ENCODE measurements at regions not wholly inside any gene's neighbourhood (a gene's known extent, or its start where the extent isn't known, plus 50 kb on each side); places are given as distances from the start of the nearest gene placed in this dataset.

DNA sequence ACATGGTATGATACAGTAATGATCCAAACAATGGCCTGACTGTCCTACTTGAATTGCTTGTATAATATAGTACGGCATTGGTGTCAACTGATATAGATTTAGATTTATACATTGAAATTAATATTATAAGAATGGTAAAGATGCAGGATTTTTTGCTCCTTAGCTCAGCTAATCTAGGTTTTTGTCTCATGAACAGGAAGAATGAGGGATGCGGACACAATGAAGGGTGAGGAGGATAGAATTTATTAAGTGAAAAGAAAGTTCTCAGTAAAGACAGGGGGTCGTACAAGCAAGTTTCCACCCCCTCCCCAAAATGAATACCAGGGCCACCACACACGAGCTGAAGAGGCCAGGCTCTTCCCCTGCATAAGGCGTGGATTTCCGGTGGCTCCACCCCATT lies 96.1 kb downstream of the KCNA5 start:
- H3K4me3 Mint-ChIP-seq = no peak overlapping the region
- TF ChIP-seq, protein P1, sequence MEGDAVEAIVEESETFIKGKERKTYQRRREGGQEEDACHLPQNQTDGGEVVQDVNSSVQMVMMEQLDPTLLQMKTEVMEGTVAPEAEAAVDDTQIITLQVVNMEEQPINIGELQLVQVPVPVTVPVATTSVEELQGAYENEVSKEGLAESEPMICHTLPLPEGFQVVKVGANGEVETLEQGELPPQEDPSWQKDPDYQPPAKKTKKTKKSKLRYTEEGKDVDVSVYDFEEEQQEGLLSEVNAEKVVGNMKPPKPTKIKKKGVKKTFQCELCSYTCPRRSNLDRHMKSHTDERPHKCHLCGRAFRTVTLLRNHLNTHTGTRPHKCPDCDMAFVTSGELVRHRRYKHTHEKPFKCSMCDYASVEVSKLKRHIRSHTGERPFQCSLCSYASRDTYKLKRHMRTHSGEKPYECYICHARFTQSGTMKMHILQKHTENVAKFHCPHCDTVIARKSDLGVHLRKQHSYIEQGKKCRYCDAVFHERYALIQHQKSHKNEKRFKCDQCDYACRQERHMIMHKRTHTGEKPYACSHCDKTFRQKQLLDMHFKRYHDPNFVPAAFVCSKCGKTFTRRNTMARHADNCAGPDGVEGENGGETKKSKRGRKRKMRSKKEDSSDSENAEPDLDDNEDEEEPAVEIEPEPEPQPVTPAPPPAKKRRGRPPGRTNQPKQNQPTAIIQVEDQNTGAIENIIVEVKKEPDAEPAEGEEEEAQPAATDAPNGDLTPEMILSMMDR (IDR thresholded peaks at IDR 0.05) = no peak
- H3K27ac Mint-ChIP-seq = no peak overlapping the region
- DNase-seq = no peak
- H3K4me1 Mint-ChIP-seq (ENCODE audit: low read depth) = peaks cover 42% of the 10 kb centered on the region
- H3K36me3 Mint-ChIP-seq (ENCODE audit: low read depth) = no peaks in the 10 kb centered on the region; the same call in 1 of the 2 replicates
- no peaks in the 10 kb centered on the region; the same call in none of the 2 replicates for H3K27me3 Mint-ChIP-seq (ENCODE audit: insufficient read depth)
- no peaks in the 10 kb centered on the region for H3K9me3 Mint-ChIP-seq

DNA sequence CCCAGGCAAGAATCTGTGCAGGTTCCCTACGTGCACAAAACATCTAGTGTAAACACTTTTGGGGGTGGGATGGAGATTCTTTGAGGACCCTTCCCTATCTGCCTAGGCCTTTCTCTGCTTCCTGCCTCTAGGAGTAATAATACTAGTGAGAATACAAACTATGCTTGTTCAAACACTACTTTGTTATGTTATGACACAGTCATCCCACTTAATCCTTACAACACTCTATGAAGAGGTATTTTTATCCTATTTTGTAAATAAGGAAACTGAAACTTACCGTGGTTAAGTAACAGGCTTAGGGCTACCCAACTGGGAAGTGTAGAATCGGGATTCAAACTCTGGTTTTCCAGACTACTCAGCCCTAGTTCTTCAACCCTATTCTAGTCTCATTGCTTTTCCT lies 96.5 kb downstream of the KCNA5 start:
- Mint-ChIP-seq H3K36me3 (ENCODE audit: low read depth) (no peaks in the 10 kb centered on the region; the same call in 1 of the 2 replicates), H3K27me3 (ENCODE audit: insufficient read depth) (no peaks in the 10 kb centered on the region; the same call in none of the 2 replicates), H3K27ac (no peak overlapping the region), H3K4me1 (ENCODE audit: low read depth) (peaks cover 37% of the 10 kb centered on the region), H3K4me3 (no peak overlapping the region), H3K9me3 (no peaks in the 10 kb centered on the region)
- no peak for DNase-seq
- TF ChIP-seq, protein P1 (IDR thresholded peaks at IDR 0.05) = no peak

- TF ChIP-seq, protein P1 (IDR thresholded peaks at IDR 0.05) = no peak
- Mint-ChIP-seq H3K4me1 (ENCODE audit: low read depth) (no peaks in the 10 kb centered on the region), H3K4me3 (no peak overlapping the region), H3K36me3 (ENCODE audit: low read depth) (no peaks in the 10 kb centered on the region), H3K27me3 (ENCODE audit: insufficient read depth) (peaks cover 19% of the 10 kb centered on the region), H3K9me3 (no peaks in the 10 kb centered on the region), H3K27ac (no peak overlapping the region)
- no peak for DNase-seq
Measured at GRCh38 chr12:5148880-5149279, 105.2 kb downstream of the KCNA5 start.

DNA sequence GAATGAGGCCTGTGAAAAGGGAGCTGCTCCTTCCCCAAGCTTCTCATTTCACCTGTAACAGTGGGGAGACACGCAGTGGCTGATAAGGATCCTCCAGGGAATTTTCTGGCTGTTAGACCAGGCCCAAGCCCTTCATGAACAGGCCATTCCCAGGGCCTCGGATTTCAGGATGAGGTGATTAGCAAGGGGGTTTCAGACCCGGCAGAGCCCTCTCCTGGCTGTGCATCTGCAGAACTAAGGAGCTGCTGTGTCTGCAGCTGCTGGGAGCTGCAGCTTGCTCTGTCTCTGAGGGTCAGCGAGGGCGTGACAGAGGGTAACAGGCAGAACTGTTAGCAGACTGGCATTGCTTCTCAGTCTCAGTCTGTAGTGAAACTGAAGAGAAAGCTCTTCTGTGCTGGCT lies 110.4 kb downstream of the KCNA5 start:
- Mint-ChIP-seq H3K4me1 (ENCODE audit: low read depth) (no peaks in the 10 kb centered on the region), H3K4me3 (no peak overlapping the region), H3K9me3 (no peaks in the 10 kb centered on the region), H3K27me3 (ENCODE audit: insufficient read depth) (peaks cover 26% of the 10 kb centered on the region), H3K36me3 (ENCODE audit: low read depth) (no peaks in the 10 kb centered on the region), H3K27ac (no peak overlapping the region)
- TF ChIP-seq, protein P1 (IDR thresholded peaks at IDR 0.05) = no peak
- DNase-seq = no peak

- Mint-ChIP-seq H3K4me1 (ENCODE audit: low read depth) (no peaks in the 10 kb centered on the region), H3K36me3 (ENCODE audit: low read depth) (no peaks in the 10 kb centered on the region), H3K9me3 (no peaks in the 10 kb centered on the region), H3K27me3 (ENCODE audit: insufficient read depth) (peaks cover 17% of the 10 kb centered on the region), H3K27ac (no peak overlapping the region), H3K4me3 (no peak overlapping the region)
- TF ChIP-seq, protein P1 (IDR thresholded peaks at IDR 0.05) = no peak
- no peak for DNase-seq
Measured at GRCh38 chr12:5155866-5156265, 112.2 kb downstream of the KCNA5 start.

DNA sequence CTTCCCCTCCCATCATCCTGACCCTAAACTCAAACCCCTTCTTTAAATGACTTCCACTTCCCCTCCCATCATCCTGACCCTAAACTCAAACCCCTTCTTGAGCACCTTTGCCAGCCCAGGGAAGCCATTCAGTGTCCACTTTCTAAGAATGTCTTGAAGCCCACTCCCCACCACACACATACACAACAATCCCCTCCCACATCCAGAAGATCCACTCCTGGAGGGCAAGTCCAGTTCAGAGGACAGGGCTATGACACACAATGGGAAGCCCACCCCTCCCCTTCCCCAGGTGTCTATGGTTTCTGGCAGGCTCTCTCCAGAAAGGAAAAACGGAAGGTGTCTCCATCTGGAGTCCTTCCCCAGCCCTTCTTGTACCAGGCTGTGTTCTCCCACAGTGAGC lies 117.1 kb downstream of the KCNA5 start:
- Mint-ChIP-seq H3K27ac (no peak overlapping the region), H3K4me1 (ENCODE audit: low read depth) (peaks cover 28% of the 10 kb centered on the region), H3K9me3 (no peaks in the 10 kb centered on the region), H3K27me3 (ENCODE audit: insufficient read depth) (peaks cover 3% of the 10 kb centered on the region; the same call in 1 of the 2 replicates), H3K4me3 (no peak overlapping the region), H3K36me3 (ENCODE audit: low read depth) (no peaks in the 10 kb centered on the region)
- no peak for DNase-seq
- TF ChIP-seq, protein P1 (IDR thresholded peaks at IDR 0.05) = no peak
